ENCODE measurements at regions not wholly inside any gene's neighbourhood (a gene's known extent, or its start where the extent isn't known, plus 50 kb on each side); places are given as distances from the start of the nearest gene placed in this dataset.

DNA sequence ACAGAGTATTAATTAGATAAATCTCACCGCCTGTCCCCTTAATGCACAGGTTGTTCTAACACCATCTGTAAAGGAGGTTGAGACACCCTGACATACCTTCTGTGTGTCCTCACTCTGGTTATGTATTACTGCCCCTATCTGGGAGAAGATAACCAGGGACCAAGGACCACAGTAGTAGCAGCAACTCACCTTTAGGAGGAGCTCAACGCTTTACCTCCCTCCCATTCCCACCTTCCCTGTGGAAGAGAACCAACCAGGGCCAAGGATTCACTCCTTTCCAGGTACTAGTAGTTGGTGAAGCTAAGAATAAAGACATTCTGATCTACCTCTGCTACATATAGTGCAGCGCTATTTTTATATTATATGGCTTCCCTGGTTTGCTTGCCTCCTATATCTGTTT is 232.6 kb downstream of the MEX3B start:
- in situ Hi-C loops (cut with MboI; ENCODE audit: low pct_ligation_motif_present in 1 of 4, low pct_unique_long_range_greater_than_20kb in 1 of 4, low sequenced_read_pairs in 3 of 4) (no loop called here), intact Hi-C loops (cut with DNase I; ENCODE audit: low total_unique reads) (no loop called here)
- Histone ChIP-seq H3K4me1 (no peaks in the 10 kb centered on the region), H3K4me3 (no peak overlapping the region), H3K27ac (no peak overlapping the region), H3K36me3 (no peaks in the 10 kb centered on the region), H3K9me3 (no peaks in the 10 kb centered on the region), H3K27me3 (no peaks in the 10 kb centered on the region)
- WGBS, 2 donors (ENCODE audit: low coverage in 1 of 2), result 55 to 100% methylated on average over 1 to 3 of the region's 3 CpGs
- TF ChIP-seq, protein P1, sequence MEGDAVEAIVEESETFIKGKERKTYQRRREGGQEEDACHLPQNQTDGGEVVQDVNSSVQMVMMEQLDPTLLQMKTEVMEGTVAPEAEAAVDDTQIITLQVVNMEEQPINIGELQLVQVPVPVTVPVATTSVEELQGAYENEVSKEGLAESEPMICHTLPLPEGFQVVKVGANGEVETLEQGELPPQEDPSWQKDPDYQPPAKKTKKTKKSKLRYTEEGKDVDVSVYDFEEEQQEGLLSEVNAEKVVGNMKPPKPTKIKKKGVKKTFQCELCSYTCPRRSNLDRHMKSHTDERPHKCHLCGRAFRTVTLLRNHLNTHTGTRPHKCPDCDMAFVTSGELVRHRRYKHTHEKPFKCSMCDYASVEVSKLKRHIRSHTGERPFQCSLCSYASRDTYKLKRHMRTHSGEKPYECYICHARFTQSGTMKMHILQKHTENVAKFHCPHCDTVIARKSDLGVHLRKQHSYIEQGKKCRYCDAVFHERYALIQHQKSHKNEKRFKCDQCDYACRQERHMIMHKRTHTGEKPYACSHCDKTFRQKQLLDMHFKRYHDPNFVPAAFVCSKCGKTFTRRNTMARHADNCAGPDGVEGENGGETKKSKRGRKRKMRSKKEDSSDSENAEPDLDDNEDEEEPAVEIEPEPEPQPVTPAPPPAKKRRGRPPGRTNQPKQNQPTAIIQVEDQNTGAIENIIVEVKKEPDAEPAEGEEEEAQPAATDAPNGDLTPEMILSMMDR (IDR thresholded peaks at IDR 0.05), result no peak
- TF ChIP-seq EP300 (IDR thresholded peaks at IDR 0.05; ENCODE audit: low read depth) (no peak), POLR2AphosphoS5 (IDR thresholded peaks at IDR 0.05) (no peak), POLR2A (IDR thresholded peaks at IDR 0.05) (no peak)
- no peak for DNase-seq

DNA sequence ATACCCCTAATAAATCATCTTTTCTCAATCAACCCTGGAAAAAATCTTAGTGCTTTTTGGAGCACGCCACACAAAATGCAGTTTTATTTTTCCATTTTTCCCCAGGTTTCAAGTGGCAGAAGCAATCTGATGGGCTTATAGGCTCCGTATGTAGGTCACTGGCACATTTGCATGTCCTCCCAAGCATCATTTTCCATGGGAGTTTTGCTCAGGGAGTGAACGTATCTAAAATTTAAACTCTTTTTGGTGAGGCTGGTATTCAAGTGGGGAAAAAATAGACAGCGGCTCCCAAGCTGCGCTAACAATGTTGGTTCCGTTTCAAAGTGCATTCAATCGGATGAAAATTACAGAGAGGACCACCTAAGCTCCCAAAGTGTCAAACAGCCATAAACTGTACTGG is 233.4 kb downstream of the MEX3B start:
- no peaks in the 10 kb centered on the region for H3K27me3 ChIP-seq
- WGBS, 2 donors (ENCODE audit: low coverage in 1 of 2), result 83 to 91% methylated on average over 5 to 7 of the region's 7 CpGs

DNA sequence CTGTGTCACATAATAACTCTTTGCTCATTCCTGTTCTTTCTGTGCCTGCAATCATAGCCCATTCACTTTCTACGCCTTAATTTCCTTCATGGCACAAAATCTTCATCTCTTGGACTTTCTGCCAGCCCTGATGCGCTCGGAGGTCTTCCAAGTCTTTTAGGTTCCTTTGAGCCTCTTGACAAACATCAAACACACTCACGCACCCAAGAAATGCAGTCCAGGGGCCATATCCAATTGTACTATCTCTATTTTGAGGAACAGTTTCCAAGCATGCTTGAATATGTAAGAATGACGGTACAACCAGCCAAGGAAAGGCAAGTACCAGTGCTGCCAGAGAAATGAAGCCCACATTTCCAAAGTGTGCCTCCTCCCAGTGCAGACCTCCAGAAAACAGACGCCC is 234.1 kb downstream of the MEX3B start:
- 71 to 86% methylated on average over 5 to 6 of the region's 6 CpGs for WGBS, 2 donors (ENCODE audit: low coverage in 1 of 2)
- Histone ChIP-seq H3K9me3 (no peaks in the 10 kb centered on the region), H3K4me1 (no peaks in the 10 kb centered on the region), H3K36me3 (no peaks in the 10 kb centered on the region), H3K4me3 (no peak overlapping the region), H3K27ac (no peak overlapping the region), H3K27me3 (no peaks in the 10 kb centered on the region)
- DNase-seq, result no peak
- in situ Hi-C loops (cut with MboI; ENCODE audit: low pct_ligation_motif_present in 1 of 4, low pct_unique_long_range_greater_than_20kb in 1 of 4, low sequenced_read_pairs in 3 of 4), result no loop called here
- intact Hi-C loops (cut with DNase I; ENCODE audit: low total_unique reads), result no loop called here
- TF ChIP-seq, protein P1 (IDR thresholded peaks at IDR 0.05), result no peak
- TF ChIP-seq EP300 (IDR thresholded peaks at IDR 0.05; ENCODE audit: low read depth), result no peak
- no peak for TF ChIP-seq POLR2A (IDR thresholded peaks at IDR 0.05)
- TF ChIP-seq POLR2AphosphoS5 (IDR thresholded peaks at IDR 0.05), result no peak

More for the DNA sequence above, 233.4 kb downstream of the MEX3B start:
- no peak for DNase-seq
- Histone ChIP-seq H3K4me1 (no peaks in the 10 kb centered on the region), H3K4me3 (no peak overlapping the region), H3K9me3 (no peaks in the 10 kb centered on the region), H3K27ac (no peak overlapping the region), H3K36me3 (no peaks in the 10 kb centered on the region)
- in situ Hi-C loops (cut with MboI; ENCODE audit: low pct_ligation_motif_present in 1 of 4, low pct_unique_long_range_greater_than_20kb in 1 of 4, low sequenced_read_pairs in 3 of 4) (no loop called here), intact Hi-C loops (cut with DNase I; ENCODE audit: low total_unique reads) (no loop called here)
- TF ChIP-seq EP300 (IDR thresholded peaks at IDR 0.05; ENCODE audit: low read depth) (no peak), POLR2AphosphoS5 (IDR thresholded peaks at IDR 0.05) (no peak)
- TF ChIP-seq, protein P1 (IDR thresholded peaks at IDR 0.05), result no peak

DNA sequence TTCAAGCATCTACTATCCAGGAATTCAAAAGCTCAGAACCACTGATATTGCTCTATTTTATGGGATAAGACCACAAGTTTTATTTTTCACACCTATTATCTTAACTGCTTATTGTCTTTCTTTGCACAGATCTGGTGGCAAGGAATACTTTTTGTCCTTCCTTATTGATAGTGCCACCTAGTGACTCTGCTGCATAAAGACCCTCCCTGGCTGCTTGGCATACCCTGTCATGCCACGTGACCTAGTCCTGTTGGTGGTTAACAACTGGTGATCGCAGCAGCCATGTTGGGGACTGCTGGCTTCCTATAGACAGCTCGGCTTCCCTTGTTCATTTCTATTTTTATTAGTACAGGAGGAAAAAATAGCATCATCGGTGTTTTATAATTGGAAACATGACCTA is 236.3 kb downstream of the MEX3B start:
- WGBS, 2 donors (ENCODE audit: low coverage in 1 of 2), result 32 to 49% methylated on average over 3 to 4 of the region's 4 CpGs
- no peak for TF ChIP-seq POLR2AphosphoS5 (IDR thresholded peaks at IDR 0.05)
- TF ChIP-seq, protein P1 (IDR thresholded peaks at IDR 0.05), result no peak
- TF ChIP-seq EP300 (IDR thresholded peaks at IDR 0.05; ENCODE audit: low read depth), result no peak
- TF ChIP-seq POLR2A (IDR thresholded peaks at IDR 0.05), result no peak
- no peak for DNase-seq
- Histone ChIP-seq H3K4me3 (no peak overlapping the region), H3K27ac (no peak overlapping the region), H3K9me3 (no peaks in the 10 kb centered on the region), H3K4me1 (no peaks in the 10 kb centered on the region), H3K36me3 (no peaks in the 10 kb centered on the region), H3K27me3 (no peaks in the 10 kb centered on the region)
- intact Hi-C loops (cut with DNase I; ENCODE audit: low total_unique reads), result no loop called here
- in situ Hi-C loops (cut with MboI; ENCODE audit: low pct_ligation_motif_present in 1 of 4, low pct_unique_long_range_greater_than_20kb in 1 of 4, low sequenced_read_pairs in 3 of 4), result no loop called here

Data from transverse colon (tissue), 4 donors.